ENCODE measurements at regions not wholly inside any gene's neighbourhood (a gene's known extent, or its start where the extent isn't known, plus 50 kb on each side); places are given as distances from the start of the nearest gene placed in this dataset.

GRCh38 chr9:80892703-80893102, 796.6 kb downstream of the TLE1 start:
- no peak for DNase-seq (ENCODE audit: low spot score)
- in situ Hi-C loops (cut with MboI; ENCODE audit: low sequenced_read_pairs, unreplicated experiment), result no loop called here
- no peak for TF ChIP-seq CTCF (IDR thresholded peaks at IDR 0.05; ENCODE audit: borderline replicate concordance, control extremely low read depth, extremely low read depth, insufficient read depth, missing control alignments)

GRCh38 chr9:80890124-80890523, 799.2 kb downstream of the TLE1 start:
- in situ Hi-C loops (cut with MboI; ENCODE audit: low sequenced_read_pairs, unreplicated experiment), result no loop called here
- no peak for DNase-seq (ENCODE audit: low spot score)
- no peak for TF ChIP-seq CTCF (IDR thresholded peaks at IDR 0.05; ENCODE audit: borderline replicate concordance, control extremely low read depth, extremely low read depth, insufficient read depth, missing control alignments)

- no peak for TF ChIP-seq CTCF (IDR thresholded peaks at IDR 0.05; ENCODE audit: borderline replicate concordance, control extremely low read depth, extremely low read depth, insufficient read depth, missing control alignments)
- in situ Hi-C loops (cut with MboI; ENCODE audit: low sequenced_read_pairs, unreplicated experiment), result no loop called here
- no peak for DNase-seq (ENCODE audit: low spot score)
These were observed 803.5 kb downstream of the TLE1 start for GRCh38 chr9:80885894-80886293.

GRCh38 chr9:80883826-80884579, 805.3 kb downstream of the TLE1 start:
- no peak for TF ChIP-seq CTCF (IDR thresholded peaks at IDR 0.05; ENCODE audit: borderline replicate concordance, control extremely low read depth, extremely low read depth, insufficient read depth, missing control alignments)
- in situ Hi-C loops (cut with MboI; ENCODE audit: low sequenced_read_pairs, unreplicated experiment), result no loop called here
- DNase-seq (ENCODE audit: low spot score), result no peak

GRCh38 chr9:80883426-80883825, 805.9 kb downstream of the TLE1 start:
- DNase-seq (ENCODE audit: low spot score), result no peak
- TF ChIP-seq CTCF (IDR thresholded peaks at IDR 0.05; ENCODE audit: borderline replicate concordance, control extremely low read depth, extremely low read depth, insufficient read depth, missing control alignments), result no peak
- in situ Hi-C loops (cut with MboI; ENCODE audit: low sequenced_read_pairs, unreplicated experiment), result no loop called here

- TF ChIP-seq CTCF (IDR thresholded peaks at IDR 0.05; ENCODE audit: borderline replicate concordance, control extremely low read depth, extremely low read depth, insufficient read depth, missing control alignments), result no peak
- no peak for DNase-seq (ENCODE audit: low spot score)
- in situ Hi-C loops (cut with MboI; ENCODE audit: low sequenced_read_pairs, unreplicated experiment), result no loop called here
These were observed 807.4 kb downstream of the TLE1 start for GRCh38 chr9:80881940-80882339.

Data from GM13976 (cell line).